Cardiac muscle cell (in vitro differentiated cells and primary cell): ENCODE measurements at regions not wholly inside any gene's neighbourhood (a gene's known extent, or its start where the extent isn't known, plus 50 kb on each side); places are given as distances from the start of the nearest gene placed in this dataset.
"Not testable (repeated sequence)": the region's sequence is repeated elsewhere in the genome, so short reads cannot be mapped to it uniquely, and the experiment has no call there.

Source experiments
- DNase-seq, 2 donors: peaks; one replicate each; pipeline versions ENCODE4 v3.0.0 to v3.0.0-alpha.2; 2010 to 2017; ENCODE audit warnings: low read depth in 1 of 2, low spot score in 1 of 2
- H3K27ac ChIP-seq: fragments of 200-600 bp; sonication (generic); 2 replicates; pipeline ENCODE4 v1.5.1; 2016
- H3K27me3 ChIP-seq: fragments of 200-600 bp; sonication (generic); 2 replicates; pipeline ENCODE4 v1.6.0; 2016; ENCODE audit warnings: control low read depth
- H3K36me3 ChIP-seq: fragments of 200-600 bp; sonication (generic); 2 replicates; pipeline ENCODE4 v1.5.1; 2016; ENCODE audit warnings: control low read depth
- H3K4me1 ChIP-seq: fragments of 200-600 bp; sonication (generic); 2 replicates; pipeline ENCODE4 v1.8.1; 2017; ENCODE audit warnings: low read depth, mild to moderate bottlenecking, mixed run types
- H3K4me3 ChIP-seq: fragments of 200-600 bp; sonication (generic); 2 replicates; pipeline ENCODE4 v1.5.1; 2016; ENCODE audit warnings: mild to moderate bottlenecking
- H3K9me3 ChIP-seq: fragments of 200-600 bp; sonication (generic); 2 replicates; pipeline ENCODE4 v1.5.1; 2017; ENCODE audit warnings: low read depth, mild to moderate bottlenecking, control low read depth
- TF ChIP-seq, protein P1 (sequence below): IDR thresholded peaks from 2 replicates; pipeline ENCODE4 v1.5.1; 2012; ENCODE audit warnings: low read depth, mild to moderate bottlenecking, low read length

DNA sequence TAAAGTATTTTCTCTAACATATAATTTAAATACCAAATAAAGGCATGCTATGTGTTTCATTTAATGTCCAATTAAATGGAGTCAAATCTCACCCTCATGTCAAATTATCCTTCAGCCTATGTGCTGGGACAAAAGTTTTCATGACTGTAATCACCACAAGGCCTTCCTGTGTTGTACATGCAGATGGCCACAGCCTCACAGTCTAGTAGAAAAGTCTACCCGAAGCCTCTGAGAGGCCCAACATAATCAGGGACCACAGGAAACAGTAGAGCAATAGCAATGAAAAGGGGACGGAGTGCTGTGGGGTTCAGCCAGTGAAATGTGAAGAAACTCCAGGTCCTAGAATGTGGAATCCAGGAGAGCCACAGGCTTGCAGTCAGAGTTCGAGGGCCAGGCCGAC, 140.2 kb upstream of the KLF6 start:
- Histone ChIP-seq H3K9me3 (no peaks in the 10 kb centered on the region), H3K27ac (no peak overlapping the region), H3K27me3 (no peaks in the 10 kb centered on the region), H3K4me1 (peaks cover 5% of the 10 kb centered on the region), H3K36me3 (no peaks in the 10 kb centered on the region), H3K4me3 (no peak overlapping the region)
- DNase-seq: no peak
- TF ChIP-seq, protein P1, sequence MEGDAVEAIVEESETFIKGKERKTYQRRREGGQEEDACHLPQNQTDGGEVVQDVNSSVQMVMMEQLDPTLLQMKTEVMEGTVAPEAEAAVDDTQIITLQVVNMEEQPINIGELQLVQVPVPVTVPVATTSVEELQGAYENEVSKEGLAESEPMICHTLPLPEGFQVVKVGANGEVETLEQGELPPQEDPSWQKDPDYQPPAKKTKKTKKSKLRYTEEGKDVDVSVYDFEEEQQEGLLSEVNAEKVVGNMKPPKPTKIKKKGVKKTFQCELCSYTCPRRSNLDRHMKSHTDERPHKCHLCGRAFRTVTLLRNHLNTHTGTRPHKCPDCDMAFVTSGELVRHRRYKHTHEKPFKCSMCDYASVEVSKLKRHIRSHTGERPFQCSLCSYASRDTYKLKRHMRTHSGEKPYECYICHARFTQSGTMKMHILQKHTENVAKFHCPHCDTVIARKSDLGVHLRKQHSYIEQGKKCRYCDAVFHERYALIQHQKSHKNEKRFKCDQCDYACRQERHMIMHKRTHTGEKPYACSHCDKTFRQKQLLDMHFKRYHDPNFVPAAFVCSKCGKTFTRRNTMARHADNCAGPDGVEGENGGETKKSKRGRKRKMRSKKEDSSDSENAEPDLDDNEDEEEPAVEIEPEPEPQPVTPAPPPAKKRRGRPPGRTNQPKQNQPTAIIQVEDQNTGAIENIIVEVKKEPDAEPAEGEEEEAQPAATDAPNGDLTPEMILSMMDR: no peak

DNA sequence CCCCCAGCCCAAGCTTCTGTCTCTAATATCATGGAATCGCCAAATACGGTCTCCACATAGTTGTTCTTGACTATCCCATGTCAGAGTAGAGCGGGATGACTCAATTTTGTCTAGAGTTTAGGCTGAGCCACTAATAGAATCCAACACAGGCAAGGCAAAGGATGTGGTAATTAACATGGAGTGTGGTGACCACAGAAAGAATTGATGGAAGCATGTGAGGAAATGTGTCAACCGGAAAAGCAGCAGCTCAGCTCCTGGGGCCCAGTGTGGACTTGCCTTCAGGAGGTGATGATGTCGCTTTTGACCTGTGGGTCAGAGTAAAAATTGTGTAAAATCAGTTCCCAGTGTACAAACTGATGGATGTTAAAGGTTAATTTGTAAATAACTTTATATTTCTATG, 139.3 kb upstream of the KLF6 start:
- H3K36me3 ChIP-seq: no peaks in the 10 kb centered on the region
- DNase-seq: peak in 1 of 2 donors; percentile 80
- no peaks in the 10 kb centered on the region for H3K9me3 ChIP-seq
- TF ChIP-seq, protein P1: no peak
- H3K27ac ChIP-seq: no peak overlapping the region
- H3K4me3 ChIP-seq: no peak overlapping the region
- H3K27me3 ChIP-seq: no peaks in the 10 kb centered on the region
- H3K4me1 ChIP-seq: peaks cover 13% of the 10 kb centered on the region

DNA sequence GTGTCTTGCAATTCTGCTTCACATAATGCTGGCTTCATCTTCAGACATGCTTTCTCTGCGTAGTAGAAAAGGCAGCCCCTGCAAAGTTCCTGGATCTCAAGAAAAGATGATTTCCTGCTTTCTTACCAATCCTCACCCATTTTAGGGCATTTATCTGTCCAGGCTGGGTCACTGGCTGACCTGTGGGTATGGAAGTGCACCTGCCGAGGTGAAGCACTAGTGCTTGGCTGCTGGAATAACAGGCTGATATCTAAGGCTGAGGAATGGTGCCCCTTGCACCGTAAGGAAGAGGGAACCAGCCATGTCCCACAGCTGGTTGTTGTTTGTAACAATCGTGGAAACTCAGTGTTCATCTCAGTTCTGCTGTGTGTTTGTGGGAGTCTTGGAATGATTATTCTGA, 138.0 kb upstream of the KLF6 start:
- TF ChIP-seq, protein P1: no peak
- H3K27me3 ChIP-seq: no peaks in the 10 kb centered on the region
- H3K27ac ChIP-seq: no peak overlapping the region

DNA sequence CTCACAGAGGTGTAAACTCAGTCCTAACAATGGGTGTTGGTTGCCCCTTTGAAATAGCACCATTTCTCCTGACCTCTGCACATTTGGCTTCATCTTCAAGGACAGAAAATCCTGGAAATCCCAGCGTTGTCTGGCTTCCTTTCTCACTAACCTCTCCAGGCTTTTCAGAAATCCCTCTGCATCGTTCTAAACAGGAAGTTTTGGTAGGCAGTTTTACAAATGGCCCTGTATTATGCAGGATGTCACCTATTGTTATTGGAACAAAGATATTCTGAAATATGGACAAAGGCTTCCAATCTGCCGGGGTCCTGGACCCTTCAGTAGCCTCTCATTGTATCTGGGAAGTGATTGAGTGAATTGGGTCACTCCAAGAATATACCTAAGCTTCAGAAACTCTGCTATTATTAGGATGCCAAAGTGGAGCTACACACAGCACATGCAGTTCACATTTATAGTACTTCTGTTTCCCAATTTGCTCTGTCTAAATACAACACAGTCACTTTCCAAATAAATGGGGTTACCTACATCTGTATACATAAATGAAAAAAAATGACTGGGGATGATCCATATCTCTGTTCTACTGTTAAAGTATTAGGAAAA, 134.8 kb upstream of the KLF6 start:
- Histone ChIP-seq H3K27me3 (no peaks in the 10 kb centered on the region), H3K4me1 (peaks cover 15% of the 10 kb centered on the region), H3K27ac (peak overlapping the region; percentile 58), H3K4me3 (no peak overlapping the region), H3K36me3 (no peaks in the 10 kb centered on the region), H3K9me3 (no peaks in the 10 kb centered on the region)
- peak in 1 of 2 donors; percentile 9 for DNase-seq
- TF ChIP-seq, protein P1: no peak

More for the DNA sequence above, 138.0 kb upstream of the KLF6 start:
- H3K4me1 ChIP-seq: peaks cover 15% of the 10 kb centered on the region
- no peak for DNase-seq
- no peaks in the 10 kb centered on the region for H3K9me3 ChIP-seq
- H3K4me3 ChIP-seq: no peak overlapping the region
- no peaks in the 10 kb centered on the region for H3K36me3 ChIP-seq

DNA sequence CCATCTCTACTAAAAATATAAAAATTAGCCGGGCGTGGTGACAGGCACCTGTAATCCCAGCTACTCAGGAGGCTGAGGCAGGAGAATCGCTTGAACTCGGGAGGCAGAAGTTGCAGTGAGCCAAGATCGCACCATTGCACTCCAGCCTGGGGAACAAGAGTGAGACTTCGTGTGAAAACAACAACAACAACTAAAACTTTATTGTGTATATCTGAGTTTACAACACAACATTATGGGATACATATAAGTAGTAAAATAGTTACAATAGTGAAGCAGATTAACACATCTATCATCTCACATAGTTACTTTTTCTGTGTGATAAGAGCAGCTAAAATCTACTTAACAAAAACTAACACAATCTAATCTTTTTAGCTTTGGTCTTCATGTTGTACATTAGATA, 132.4 kb upstream of the KLF6 start:
- not testable (repeated sequence) for H3K27me3 ChIP-seq, H3K27ac ChIP-seq, H3K36me3 ChIP-seq, H3K9me3 ChIP-seq, H3K4me3 ChIP-seq, DNase-seq
- peaks cover 15% of the 10 kb centered on the region for H3K4me1 ChIP-seq

DNA sequence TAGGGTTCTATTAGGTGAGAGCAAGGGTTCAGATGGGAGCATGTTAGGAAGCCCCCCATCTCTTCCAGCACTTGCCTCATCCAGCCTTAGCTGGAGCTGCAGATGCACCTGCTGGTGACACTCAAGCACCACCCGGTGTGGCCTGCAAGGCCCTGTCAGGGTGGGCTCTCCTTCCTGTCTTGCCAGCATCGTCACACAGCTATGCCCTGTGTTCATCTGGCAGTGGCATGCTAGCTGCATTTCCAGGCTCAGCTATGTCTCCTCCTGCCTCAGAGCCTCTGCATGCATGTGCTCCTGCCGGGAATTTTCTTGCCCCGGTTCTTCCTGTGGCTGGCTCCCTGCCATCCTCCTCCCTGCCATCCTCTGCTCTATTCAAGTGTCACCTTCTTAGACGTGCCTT, 129.7 kb upstream of the KLF6 start:
- Histone ChIP-seq H3K4me3 (no peak overlapping the region), H3K36me3 (no peaks in the 10 kb centered on the region), H3K4me1 (peaks cover 10% of the 10 kb centered on the region), H3K27ac (no peak overlapping the region), H3K9me3 (no peaks in the 10 kb centered on the region), H3K27me3 (no peaks in the 10 kb centered on the region)
- TF ChIP-seq, protein P1: no peak
- no peak for DNase-seq
